ENCODE measurements at regions not wholly inside any gene's neighbourhood (a gene's known extent, or its start where the extent isn't known, plus 50 kb on each side); places are given as distances from the start of the nearest gene placed in this dataset.
"Not testable (repeated sequence)": the region's sequence is repeated elsewhere in the genome, so short reads cannot be mapped to it uniquely, and the experiment has no call there.

DNA sequence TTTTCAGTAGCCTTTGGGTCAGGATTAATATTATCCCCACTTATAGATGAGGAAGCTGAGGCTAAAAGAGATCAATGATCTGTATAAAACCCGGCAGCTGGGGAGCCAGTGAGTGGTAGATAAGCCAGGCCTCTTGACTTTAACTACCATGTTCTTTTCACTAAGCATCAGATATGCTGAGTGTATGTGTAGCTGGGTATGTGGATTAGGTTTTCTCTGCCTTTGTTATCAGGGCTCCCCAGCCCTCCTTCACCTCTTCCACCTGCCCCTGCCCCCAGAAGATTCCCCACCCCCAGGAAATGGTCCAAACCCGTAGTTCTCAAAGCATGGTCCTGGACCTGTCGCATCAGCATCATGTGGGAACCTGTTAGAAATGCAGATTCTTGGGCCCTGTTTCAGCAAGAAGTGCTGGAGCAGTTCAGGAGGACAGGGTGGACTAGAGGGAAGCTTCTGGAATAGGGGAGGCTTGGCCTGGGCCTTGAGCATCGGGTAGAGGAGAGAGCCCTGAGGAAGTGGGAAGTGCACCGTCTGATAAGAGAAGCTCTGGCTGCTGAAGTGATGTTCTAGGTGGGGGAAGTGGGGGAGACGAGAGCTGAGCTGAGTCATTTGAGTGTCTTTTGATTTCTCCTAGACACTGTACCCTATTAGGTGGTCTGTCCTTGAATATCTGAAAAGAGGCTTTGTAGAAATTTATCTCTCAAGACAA lies 101.3 kb downstream of the HIF1AN start:
- Histone ChIP-seq H3K36me3 (no peaks in the 10 kb centered on the region), H3K9me3 (no peaks in the 10 kb centered on the region), H3K27me3 (peaks cover 21 to 44% (median 31%) of the 10 kb centered on the region in 3 donors), H3K4me3 (no peak overlapping the region), H3K4me1 (no peaks in the 10 kb centered on the region), H3K27ac (no peak overlapping the region)
- no peak for DNase-seq
- in situ Hi-C loops (cut with MboI; ENCODE audit: low sequenced_read_pairs in 4 of 4): no loop called here
- ATAC-seq: no peak
- no peak for TF ChIP-seq POLR2A (IDR thresholded peaks at IDR 0.05)
- TF ChIP-seq, protein P1, sequence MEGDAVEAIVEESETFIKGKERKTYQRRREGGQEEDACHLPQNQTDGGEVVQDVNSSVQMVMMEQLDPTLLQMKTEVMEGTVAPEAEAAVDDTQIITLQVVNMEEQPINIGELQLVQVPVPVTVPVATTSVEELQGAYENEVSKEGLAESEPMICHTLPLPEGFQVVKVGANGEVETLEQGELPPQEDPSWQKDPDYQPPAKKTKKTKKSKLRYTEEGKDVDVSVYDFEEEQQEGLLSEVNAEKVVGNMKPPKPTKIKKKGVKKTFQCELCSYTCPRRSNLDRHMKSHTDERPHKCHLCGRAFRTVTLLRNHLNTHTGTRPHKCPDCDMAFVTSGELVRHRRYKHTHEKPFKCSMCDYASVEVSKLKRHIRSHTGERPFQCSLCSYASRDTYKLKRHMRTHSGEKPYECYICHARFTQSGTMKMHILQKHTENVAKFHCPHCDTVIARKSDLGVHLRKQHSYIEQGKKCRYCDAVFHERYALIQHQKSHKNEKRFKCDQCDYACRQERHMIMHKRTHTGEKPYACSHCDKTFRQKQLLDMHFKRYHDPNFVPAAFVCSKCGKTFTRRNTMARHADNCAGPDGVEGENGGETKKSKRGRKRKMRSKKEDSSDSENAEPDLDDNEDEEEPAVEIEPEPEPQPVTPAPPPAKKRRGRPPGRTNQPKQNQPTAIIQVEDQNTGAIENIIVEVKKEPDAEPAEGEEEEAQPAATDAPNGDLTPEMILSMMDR (IDR thresholded peaks at IDR 0.05 in 4 of 5, conservative IDR thresholded peaks at IDR 0.05 in 1 of 5): no peak
- intact Hi-C loops (cut with DNase I; ENCODE audit: low total_unique reads): no loop called here

DNA sequence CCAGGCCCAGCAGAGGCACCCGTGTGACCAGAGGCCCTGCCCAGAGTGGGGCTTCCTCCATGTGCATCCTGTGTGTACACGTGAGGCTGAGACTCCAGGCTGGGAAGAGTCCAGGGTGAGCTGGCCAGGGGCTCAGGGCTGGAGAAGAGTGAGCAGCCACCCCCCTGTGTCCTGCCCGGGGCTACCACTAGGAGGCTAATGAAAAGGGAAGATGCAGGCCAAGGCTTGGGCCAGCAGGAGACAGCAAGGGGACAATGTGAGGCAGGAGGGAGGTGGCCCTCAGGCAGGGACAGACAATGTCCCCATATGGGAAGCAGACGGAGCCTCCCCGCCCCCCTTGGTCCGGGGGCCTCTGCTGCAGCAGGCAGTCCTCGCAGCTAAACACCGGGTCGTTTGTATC lies 102.0 kb downstream of the HIF1AN start:
- H3K4me1 ChIP-seq: no peaks in the 10 kb centered on the region
- in situ Hi-C loops (cut with MboI; ENCODE audit: low sequenced_read_pairs in 4 of 4) (no loop called here), intact Hi-C loops (cut with DNase I; ENCODE audit: low total_unique reads) (no loop called here)
- H3K36me3 ChIP-seq: no peaks in the 10 kb centered on the region
- no peak for DNase-seq
- H3K27me3 ChIP-seq: peaks cover 21 to 41% (median 33%) of the 10 kb centered on the region in 3 donors
- H3K9me3 ChIP-seq: no peaks in the 10 kb centered on the region
- no peak overlapping the region for H3K4me3 ChIP-seq
- TF ChIP-seq, protein P1 (IDR thresholded peaks at IDR 0.05 in 4 of 5, conservative IDR thresholded peaks at IDR 0.05 in 1 of 5): no peak
- TF ChIP-seq POLR2A (IDR thresholded peaks at IDR 0.05): no peak
- ATAC-seq: no peak
- no peak overlapping the region for H3K27ac ChIP-seq

DNA sequence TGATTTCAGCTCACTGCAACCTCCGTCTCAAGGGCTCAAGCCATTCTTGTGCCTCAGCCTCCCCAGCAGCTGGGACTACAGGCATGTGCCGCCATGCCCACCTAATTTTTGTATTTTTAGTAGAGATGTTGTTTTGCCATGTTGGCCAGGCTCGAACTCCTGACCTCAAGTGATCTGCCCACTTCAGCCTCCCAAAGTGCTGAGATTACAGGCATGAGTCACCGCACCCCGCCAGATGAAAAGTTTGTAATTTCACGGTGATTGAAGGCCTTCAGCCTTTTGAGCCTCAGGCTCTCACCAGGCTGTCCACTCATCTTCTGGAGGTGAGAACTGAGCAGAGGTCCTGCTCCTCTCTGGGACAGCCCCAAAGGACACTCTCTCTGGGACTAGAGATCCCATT lies 103.2 kb downstream of the HIF1AN start:
- H3K4me3 ChIP-seq; H3K27ac ChIP-seq; ATAC-seq; H3K36me3 ChIP-seq; DNase-seq; intact Hi-C loops (cut with DNase I; ENCODE audit: low total_unique reads); H3K9me3 ChIP-seq; in situ Hi-C loops (cut with MboI; ENCODE audit: low sequenced_read_pairs in 4 of 4); H3K4me1 ChIP-seq: not testable (repeated sequence)
- H3K27me3 ChIP-seq: peaks cover 21 to 43% (median 38%) of the 10 kb centered on the region in 3 donors

DNA sequence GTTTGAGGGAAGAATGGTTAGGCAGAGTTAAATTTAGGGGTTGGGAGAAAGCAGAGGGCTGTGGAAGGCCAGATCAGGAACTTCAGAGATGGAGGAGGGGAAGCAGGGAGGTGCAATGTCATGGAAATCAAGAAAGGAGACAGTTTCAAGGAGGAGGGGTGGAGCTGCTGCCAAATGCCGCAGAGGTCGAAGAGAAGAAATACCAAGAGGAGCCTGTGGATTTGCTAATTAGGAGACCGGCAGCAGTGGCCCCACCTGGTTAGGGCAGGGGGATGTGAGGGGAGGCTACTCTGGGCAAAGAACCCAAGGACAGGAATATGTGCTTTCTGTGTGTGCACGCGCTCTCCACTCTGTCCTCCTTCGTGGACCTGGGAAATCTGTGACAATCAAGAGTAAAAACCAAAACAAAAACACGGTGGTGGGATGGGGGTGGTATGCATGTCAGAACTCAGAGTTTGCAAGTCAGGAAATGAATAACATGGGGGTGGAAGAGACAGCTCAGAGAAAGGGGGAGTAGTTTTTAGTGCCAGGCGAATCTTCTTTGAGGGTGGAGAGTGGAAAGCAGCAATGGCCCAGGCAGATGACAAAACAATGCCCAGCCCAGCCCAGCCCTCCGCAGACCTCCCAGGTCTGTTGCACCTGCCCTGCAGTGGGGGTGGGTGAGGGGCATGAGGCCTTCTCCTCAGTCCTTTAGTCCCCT lies 102.9 kb upstream of the PAX2 start:
- no peaks in the 10 kb centered on the region for H3K9me3 ChIP-seq
- no peaks in the 10 kb centered on the region for H3K36me3 ChIP-seq
- ATAC-seq (no peak), DNase-seq (no peak)
- H3K27ac ChIP-seq: no peak overlapping the region
- no peak overlapping the region for H3K4me3 ChIP-seq
- intact Hi-C loops (cut with DNase I; ENCODE audit: low total_unique reads): no loop called here
- no peaks in the 10 kb centered on the region for H3K4me1 ChIP-seq
- in situ Hi-C loops (cut with MboI; ENCODE audit: low sequenced_read_pairs in 4 of 4): no loop called here
- no peak for TF ChIP-seq POLR2A (IDR thresholded peaks at IDR 0.05)
- TF ChIP-seq, protein P1 (IDR thresholded peaks at IDR 0.05 in 4 of 5, conservative IDR thresholded peaks at IDR 0.05 in 1 of 5): no peak
- H3K27me3 ChIP-seq: peaks cover 20 to 49% (median 46%) of the 10 kb centered on the region in 3 donors

DNA sequence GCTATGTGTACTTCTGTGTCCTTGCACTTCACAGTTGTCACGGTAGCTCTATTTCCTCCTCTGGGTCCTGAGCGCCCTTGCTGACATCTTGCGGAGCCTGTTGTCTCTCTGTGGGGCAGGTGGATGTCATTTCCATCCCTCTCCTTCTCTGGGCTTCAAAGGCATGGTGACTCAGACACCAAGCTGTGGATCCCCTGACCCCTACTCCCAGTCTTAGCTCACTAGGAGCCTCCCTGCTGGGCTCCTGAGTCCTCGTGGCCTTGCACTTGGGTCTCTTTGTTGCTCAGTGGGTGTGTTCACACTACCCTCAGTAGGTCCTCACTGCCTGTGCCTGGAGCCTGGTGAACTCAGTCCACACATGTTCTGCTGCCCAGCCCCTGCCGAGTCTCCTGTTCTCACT lies 100.3 kb upstream of the PAX2 start:
- H3K9me3 ChIP-seq: no peaks in the 10 kb centered on the region
- DNase-seq (no peak), ATAC-seq (no peak)
- no peaks in the 10 kb centered on the region for H3K36me3 ChIP-seq
- H3K27me3 ChIP-seq: peaks cover under 1 to 37% (median 31%) of the 10 kb centered on the region in 3 donors
- no peak overlapping the region for H3K27ac ChIP-seq
- TF ChIP-seq, protein P1 (IDR thresholded peaks at IDR 0.05 in 4 of 5, conservative IDR thresholded peaks at IDR 0.05 in 1 of 5): no peak
- no peak for TF ChIP-seq POLR2A (IDR thresholded peaks at IDR 0.05)
- H3K4me3 ChIP-seq: no peak overlapping the region
- intact Hi-C loops (cut with DNase I; ENCODE audit: low total_unique reads): no loop called here
- in situ Hi-C loops (cut with MboI; ENCODE audit: low sequenced_read_pairs in 4 of 4): no loop called here
- H3K4me1 ChIP-seq: no peaks in the 10 kb centered on the region
